ENCODE measurements at regions not wholly inside any gene's neighbourhood (a gene's known extent, or its start where the extent isn't known, plus 50 kb on each side); places are given as distances from the start of the nearest gene placed in this dataset.

GRCh38 chr6:169833258-169833794, 81.9 kb downstream of the ERMARD start:
- TF ChIP-seq CTCF (IDR thresholded peaks at IDR 0.05; ENCODE audit: borderline replicate concordance, extremely low read depth, low read length, poor library complexity, severe bottlenecking) (no peak), EZH2 (IDR thresholded peaks at IDR 0.05; ENCODE audit: borderline replicate concordance, low read depth, low read length, severe bottlenecking) (no peak)

Measured in DND-41 (cell line).